K562 (cell line): ENCODE measurements at regions not wholly inside any gene's neighbourhood (a gene's known extent, or its start where the extent isn't known, plus 50 kb on each side); places are given as distances from the start of the nearest gene placed in this dataset.

ENCODE experiments used
- BRF1 ChIP-seq: IDR thresholded peaks from 3 replicates; pipeline ENCODE4 v1.6.1; 2011; ENCODE audit warnings: borderline replicate concordance, mild to moderate bottlenecking; ENCODE audit not compliant: insufficient read length; ENCODE audit errors: extremely low read depth
- CBFA2T3 ChIP-seq: fragments of 450-650 bp; IDR thresholded peaks from 2 replicates; pipeline ENCODE4 v1.6.1; 2017
- CC2D1A ChIP-seq: fragments of 450-650 bp; IDR thresholded peaks from 2 replicates; pipeline ENCODE4 v1.6.1; 2017; ENCODE audit warnings: mild to moderate bottlenecking
- DDX20 ChIP-seq: fragments of 450-650 bp; IDR thresholded peaks from 2 replicates; pipeline ENCODE4 v1.6.1; 2016; ENCODE audit warnings: missing genetic modification characterization, low read depth, mild to moderate bottlenecking, missing compliant biosample characterization, moderate library complexity
- DPF2 ChIP-seq: fragments of 450-650 bp; IDR thresholded peaks from 2 replicates; pipeline ENCODE4 v1.6.1; 2016
- ELF4 ChIP-seq: fragments of 450-650 bp; formaldehyde crosslinking; IDR thresholded peaks from 2 replicates; pipeline ENCODE4 v1.4.0; 2022; ENCODE audit warnings: missing genetic modification characterization
- ETV5 ChIP-seq: sonication (generic); formaldehyde crosslinking; IDR thresholded peaks from 2 replicates; pipeline ENCODE4 v1.4.0; 2020; ENCODE audit warnings: low read depth, mild to moderate bottlenecking, missing genetic modification reagents
- FOXA3 ChIP-seq, 2 experiments: fragments of 450-650 bp in 1 of 2; sonication (generic) in 1 of 2; formaldehyde crosslinking; IDR thresholded peaks in 1 of 2; conservative IDR thresholded peaks in 1 of 2; 2 replicates each; pipeline versions ENCODE4 v1.4.0 to v1.8.0; 2020 to 2022; ENCODE audit warnings: mild to moderate bottlenecking in 2 of 2, missing genetic modification reagents in 1 of 2
- HEY1 ChIP-seq: fragments of 250-450 bp; sonication (Bioruptor Pico); IDR thresholded peaks from 2 replicates; pipeline ENCODE4 v1.5.0; 2020; ENCODE audit warnings: mild to moderate bottlenecking, moderate library complexity, borderline replicate concordance
- KAT2B ChIP-seq: IDR thresholded peaks from one replicate; pipeline ENCODE4 v1.6.1; 2012; ENCODE audit warnings: low read depth, mild to moderate bottlenecking, control low read depth, inconsistent platforms, low read length, moderate library complexity
- KDM5B ChIP-seq: fragments of 200-600 bp; sonication (generic); IDR thresholded peaks from 2 replicates; pipeline ENCODE4 v1.6.1; 2012; ENCODE audit warnings: low read depth, mild to moderate bottlenecking, moderate library complexity, low read length, control low read depth, inconsistent platforms; ENCODE audit not compliant: insufficient replicate concordance
- NCOA6 ChIP-seq: fragments of 450-650 bp; IDR thresholded peaks from 2 replicates; pipeline ENCODE4 v1.6.1; 2017; ENCODE audit warnings: mild to moderate bottlenecking
- PTBP1 ChIP-seq: fragments of 200-400 bp; formaldehyde crosslinking; IDR thresholded peaks from 2 replicates; pipeline ENCODE4 v1.6.1; 2017; ENCODE audit warnings: low read depth, low read length
- PTTG1 ChIP-seq: fragments of 450-650 bp; IDR thresholded peaks from 2 replicates; pipeline ENCODE4 v1.6.1; 2016; ENCODE audit warnings: low read depth, mild to moderate bottlenecking, missing genetic modification characterization, missing compliant biosample characterization
- SMARCE1 ChIP-seq: fragments of 450-650 bp; IDR thresholded peaks from 2 replicates; pipeline ENCODE4 v1.7.1; 2016; ENCODE audit warnings: mild to moderate bottlenecking
- TEAD4 ChIP-seq, 2 experiments: sonication (generic) in 1 of 2; formaldehyde crosslinking in 1 of 2; IDR thresholded peaks; 2 replicates each; pipeline versions ENCODE4 v1.6.1 to v1.8.0; 2012 to 2022; ENCODE audit warnings: borderline replicate concordance in 1 of 2, inconsistent platforms in 1 of 2, low read length in 1 of 2, mild to moderate bottlenecking in 1 of 2, missing genetic modification reagents in 1 of 2
- XRCC3 ChIP-seq: fragments of 450-650 bp; IDR thresholded peaks from 2 replicates; pipeline ENCODE4 v1.6.1; 2017; ENCODE audit warnings: mild to moderate bottlenecking, moderate library complexity
- ZNF165 ChIP-seq: fragments of 250-450 bp; sonication (Bioruptor Pico); IDR thresholded peaks from 2 replicates; pipeline ENCODE4 v1.4.0; 2020; ENCODE audit warnings: borderline replicate concordance
- ZNF695 ChIP-seq: fragments of 450-650 bp; formaldehyde crosslinking; IDR thresholded peaks from 2 replicates; pipeline ENCODE4 v1.4.0; 2020; ENCODE audit warnings: mild to moderate bottlenecking, moderate library complexity
- ZNF707 ChIP-seq: fragments of 250-450 bp; sonication (Bioruptor Pico); conservative IDR thresholded peaks from 2 replicates; pipeline ENCODE4 v1.8.0; 2022; ENCODE audit warnings: inconsistent platforms, mild to moderate bottlenecking, moderate library complexity
- TF ChIP-seq, protein P1 (sequence below): fragments of 250-450 bp; sonication (Bioruptor Pico); IDR thresholded peaks from 2 replicates; pipeline ENCODE4 v1.8.0; 2021; ENCODE audit warnings: mild to moderate bottlenecking, moderate library complexity
- TF ChIP-seq, protein P2 (sequence below): fragments of 250-450 bp; sonication (Bioruptor Pico); IDR thresholded peaks from 2 replicates; pipeline ENCODE4 v1.4.0; 2020
- TF ChIP-seq, protein P3 (sequence below): fragments of 450-650 bp; IDR thresholded peaks from 2 replicates; pipeline ENCODE4 v1.6.1; 2016; ENCODE audit warnings: antibody characterized with exemption
- TF ChIP-seq, protein P4 (sequence below): sonication (generic); formaldehyde crosslinking; IDR thresholded peaks from 2 replicates; pipeline ENCODE4 v1.8.0; 2022; ENCODE audit warnings: mild to moderate bottlenecking, missing genetic modification reagents

DNA sequence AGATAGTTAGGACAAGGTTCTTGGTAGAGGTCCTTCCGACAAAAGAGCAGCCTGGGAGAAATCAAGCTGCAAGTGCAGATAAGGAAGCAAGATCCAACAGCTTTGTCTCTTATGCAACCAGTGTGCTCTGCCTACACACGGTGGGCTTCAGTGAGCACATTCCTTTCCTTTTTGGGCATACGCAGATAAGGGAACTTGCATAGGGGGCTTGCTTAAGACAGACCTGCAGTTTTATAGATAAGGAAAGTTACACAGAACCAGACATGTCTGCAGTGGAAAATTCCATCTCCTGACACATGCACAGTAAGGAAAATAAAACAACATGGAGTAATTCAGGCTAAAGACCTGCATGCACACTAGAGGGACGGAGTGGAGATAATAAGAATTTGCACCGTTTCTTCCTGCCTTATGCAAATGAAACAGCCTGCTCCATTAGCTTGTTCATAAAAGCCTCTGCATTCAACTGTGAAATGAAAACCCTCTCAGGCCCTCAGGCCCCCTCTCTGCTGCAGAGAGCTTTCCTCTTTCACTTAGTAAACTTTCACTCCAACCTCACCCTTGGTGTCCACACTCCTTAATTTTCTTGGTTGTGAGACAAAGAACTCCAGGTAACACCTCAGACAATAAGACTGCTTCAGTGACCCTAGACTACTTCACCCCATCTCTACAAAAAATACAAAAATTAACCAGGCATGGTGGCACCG lies 97.5 kb upstream of the MYLIP start (continued):
- TF ChIP-seq SMARCE1 (peak; percentile 98), NCOA6 (no peak), ETV5 (CRISPR knock-in tag) (peak; percentile 86), TEAD4 (IDR thresholded peaks at IDR 0.05; ENCODE audit: low read length) (peak; percentile 100), TEAD4 (CRISPR knock-in tag; IDR thresholded peaks at IDR 0.05; ENCODE audit: borderline replicate concordance) (no peak), BRF1 (no peak), DPF2 (peak; percentile 100), PTTG1 (tag) (peak; percentile 96), ZNF165 (CRISPR knock-in tag) (peak; percentile 93), KAT2B (no peak), ZNF695 (peak; percentile 28; the same call in 1 of the 2 replicates), KDM5B (no peak), XRCC3 (0 out of 2 replicates have a peak, but pooled peaks have one; percentile 11), DDX20 (peak; percentile 97), CC2D1A (peak; percentile 99), CBFA2T3 (peak; percentile 100), ELF4 (peak; percentile 99), ZNF707 (CRISPR knock-in tag) (peak; percentile 76), FOXA3 (CRISPR knock-in tag; conservative IDR thresholded peaks at IDR 0.05 in 1 of 2, IDR thresholded peaks at IDR 0.05 in 1 of 2) (peak in 1 of 2 experiments; percentile 62; a peak in 1 of 4 replicates), PTBP1 (peak; percentile 82; the same call in 1 of the 2 replicates), HEY1 (CRISPR knock-in tag) (peak; percentile 77; the same call in 1 of the 2 replicates)
- TF ChIP-seq, protein P1, sequence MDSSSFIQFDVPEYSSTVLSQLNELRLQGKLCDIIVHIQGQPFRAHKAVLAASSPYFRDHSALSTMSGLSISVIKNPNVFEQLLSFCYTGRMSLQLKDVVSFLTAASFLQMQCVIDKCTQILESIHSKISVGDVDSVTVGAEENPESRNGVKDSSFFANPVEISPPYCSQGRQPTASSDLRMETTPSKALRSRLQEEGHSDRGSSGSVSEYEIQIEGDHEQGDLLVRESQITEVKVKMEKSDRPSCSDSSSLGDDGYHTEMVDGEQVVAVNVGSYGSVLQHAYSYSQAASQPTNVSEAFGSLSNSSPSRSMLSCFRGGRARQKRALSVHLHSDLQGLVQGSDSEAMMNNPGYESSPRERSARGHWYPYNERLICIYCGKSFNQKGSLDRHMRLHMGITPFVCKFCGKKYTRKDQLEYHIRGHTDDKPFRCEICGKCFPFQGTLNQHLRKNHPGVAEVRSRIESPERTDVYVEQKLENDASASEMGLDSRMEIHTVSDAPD (CRISPR knock-in tag): peak; percentile 86; the same call in 1 of the 2 replicates
- TF ChIP-seq, protein P2, sequence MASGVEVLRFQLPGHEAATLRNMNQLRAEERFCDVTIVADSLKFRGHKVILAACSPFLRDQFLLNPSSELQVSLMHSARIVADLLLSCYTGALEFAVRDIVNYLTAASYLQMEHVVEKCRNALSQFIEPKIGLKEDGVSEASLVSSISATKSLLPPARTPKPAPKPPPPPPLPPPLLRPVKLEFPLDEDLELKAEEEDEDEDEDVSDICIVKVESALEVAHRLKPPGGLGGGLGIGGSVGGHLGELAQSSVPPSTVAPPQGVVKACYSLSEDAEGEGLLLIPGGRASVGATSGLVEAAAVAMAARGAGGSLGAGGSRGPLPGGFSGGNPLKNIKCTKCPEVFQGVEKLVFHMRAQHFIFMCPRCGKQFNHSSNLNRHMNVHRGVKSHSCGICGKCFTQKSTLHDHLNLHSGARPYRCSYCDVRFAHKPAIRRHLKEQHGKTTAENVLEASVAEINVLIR (CRISPR knock-in tag): peak; percentile 78
- TF ChIP-seq, protein P3, sequence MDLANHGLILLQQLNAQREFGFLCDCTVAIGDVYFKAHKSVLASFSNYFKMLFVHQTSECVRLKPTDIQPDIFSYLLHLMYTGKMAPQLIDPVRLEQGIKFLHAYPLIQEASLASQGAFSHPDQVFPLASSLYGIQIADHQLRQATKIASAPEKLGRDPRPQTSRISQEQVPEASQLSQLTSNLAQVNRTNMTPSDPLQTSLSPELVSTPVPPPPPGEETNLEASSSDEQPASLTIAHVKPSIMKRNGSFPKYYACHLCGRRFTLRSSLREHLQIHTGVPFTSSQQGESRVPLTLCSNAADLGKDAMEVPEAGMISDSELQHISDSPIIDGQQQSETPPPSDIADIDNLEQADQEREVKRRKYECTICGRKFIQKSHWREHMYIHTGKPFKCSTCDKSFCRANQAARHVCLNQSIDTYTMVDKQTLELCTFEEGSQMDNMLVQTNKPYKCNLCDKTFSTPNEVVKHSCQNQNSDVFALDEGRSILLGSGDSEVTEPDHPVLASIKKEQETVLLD: peak; percentile 88
- TF ChIP-seq, protein P4, sequence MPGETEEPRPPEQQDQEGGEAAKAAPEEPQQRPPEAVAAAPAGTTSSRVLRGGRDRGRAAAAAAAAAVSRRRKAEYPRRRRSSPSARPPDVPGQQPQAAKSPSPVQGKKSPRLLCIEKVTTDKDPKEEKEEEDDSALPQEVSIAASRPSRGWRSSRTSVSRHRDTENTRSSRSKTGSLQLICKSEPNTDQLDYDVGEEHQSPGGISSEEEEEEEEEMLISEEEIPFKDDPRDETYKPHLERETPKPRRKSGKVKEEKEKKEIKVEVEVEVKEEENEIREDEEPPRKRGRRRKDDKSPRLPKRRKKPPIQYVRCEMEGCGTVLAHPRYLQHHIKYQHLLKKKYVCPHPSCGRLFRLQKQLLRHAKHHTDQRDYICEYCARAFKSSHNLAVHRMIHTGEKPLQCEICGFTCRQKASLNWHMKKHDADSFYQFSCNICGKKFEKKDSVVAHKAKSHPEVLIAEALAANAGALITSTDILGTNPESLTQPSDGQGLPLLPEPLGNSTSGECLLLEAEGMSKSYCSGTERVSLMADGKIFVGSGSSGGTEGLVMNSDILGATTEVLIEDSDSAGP (CRISPR knock-in tag): no peak
